Stimulated activated CD4-positive, alpha-beta T cell treated with anti-CD3 and anti-CD28 coated beads, Interleukin-15, amount 100 ng/mL, for 24 hours (primary cell): ENCODE measurements at regions not wholly inside any gene's neighbourhood (a gene's known extent, or its start where the extent isn't known, plus 50 kb on each side); places are given as distances from the start of the nearest gene placed in this dataset.
"Not testable (repeated sequence)": the region's sequence is repeated elsewhere in the genome, so short reads cannot be mapped to it uniquely, and the experiment has no call there.

Source experiments
- DNase-seq: peaks from one replicate; pipeline ENCODE4 v3.0.0-alpha.2; 2020

- DNase-seq, result no peak
Measured at GRCh38 chr15:45962733-45963132, 327.9 kb downstream of the SQOR start.

GRCh38 chr15:45970542-45970941 lies 335.7 kb downstream of the SQOR start:
- DNase-seq, result no peak

GRCh38 chr15:45980366-45980765 lies 345.5 kb downstream of the SQOR start:
- no peak for DNase-seq

- DNase-seq, result no peak
Measured at GRCh38 chr15:45981625-45982024, 346.8 kb downstream of the SQOR start.

GRCh38 chr15:45991863-45992262 lies 357.0 kb downstream of the SQOR start:
- DNase-seq, result no peak

GRCh38 chr15:45993072-45993471 lies 358.2 kb downstream of the SQOR start:
- DNase-seq, result no peak

GRCh38 chr15:45993508-45993907 lies 358.7 kb downstream of the SQOR start:
- no peak for DNase-seq

- DNase-seq, result no peak
Measured at GRCh38 chr15:45995800-45996199, 361.0 kb downstream of the SQOR start.

GRCh38 chr15:46014532-46014931 lies 379.7 kb downstream of the SQOR start:
- DNase-seq, result no peak

- no peak for DNase-seq
Measured at GRCh38 chr15:46034755-46035154, 399.9 kb downstream of the SQOR start.

GRCh38 chr15:46039703-46040102 lies 404.9 kb downstream of the SQOR start:
- DNase-seq, result no peak

- no peak for DNase-seq
Measured at GRCh38 chr15:46041905-46042304, 407.1 kb downstream of the SQOR start.

GRCh38 chr15:46059921-46060594 lies 425.2 kb downstream of the SQOR start:
- DNase-seq, result no peak

GRCh38 chr15:46061002-46061401 lies 426.2 kb downstream of the SQOR start:
- no peak for DNase-seq

GRCh38 chr15:46077220-46077619 lies 442.4 kb downstream of the SQOR start:
- DNase-seq, result no peak

- DNase-seq, result no peak
Measured at GRCh38 chr15:46079046-46079445, 444.2 kb downstream of the SQOR start.

GRCh38 chr15:46080016-46080415 lies 445.2 kb downstream of the SQOR start:
- no peak for DNase-seq

GRCh38 chr15:46088486-46089445 lies 453.9 kb downstream of the SQOR start:
- DNase-seq, result no peak

- DNase-seq, result no peak
Measured at GRCh38 chr15:46089467-46089935, 454.7 kb downstream of the SQOR start.

GRCh38 chr15:46091860-46092450 lies 457.1 kb downstream of the SQOR start:
- DNase-seq, result peak; percentile 14

- DNase-seq, result not testable (repeated sequence)
Measured at GRCh38 chr15:46098006-46098405, 463.2 kb downstream of the SQOR start.

- no peak for DNase-seq
Measured at GRCh38 chr15:46110755-46111154, 475.9 kb downstream of the SQOR start.

GRCh38 chr15:46111730-46112129 lies 476.9 kb downstream of the SQOR start:
- no peak for DNase-seq

GRCh38 chr15:46117071-46117470 lies 482.2 kb downstream of the SQOR start:
- DNase-seq, result no peak
